Endothelial cell of umbilical vein (primary cell): ENCODE measurements at regions not wholly inside any gene's neighbourhood (a gene's known extent, or its start where the extent isn't known, plus 50 kb on each side); places are given as distances from the start of the nearest gene placed in this dataset.

Source experiments
- BruUV-seq: library from RNA; stranded (reverse); fragments of 400-500 nt; replicated peaks from 2 replicates; lab custom pipeline; 2021; lab: Mats Ljungman, UMichigan
- CTCF ChIA-PET: fragments of 300-600, 350-600 bp; sonication (Branson Sonifier 250); formaldehyde crosslinking; loops from one replicate; lab custom pipeline; 2021; ENCODE audit warnings: antibody characterized with exemption, inconsistent platforms; lab: Charles Lee
- POLR2A ChIA-PET: fragments of 300-600, 350-600 bp; sonication (Branson Sonifier 250); formaldehyde crosslinking; loops from one replicate; lab custom pipeline; 2021; ENCODE audit warnings: antibody characterized with exemption, inconsistent platforms; lab: Charles Lee
- DNase-seq: peaks from one replicate; pipeline ENCODE4 v3.0.0-alpha.2; 2011; ENCODE audit warnings: low read depth, low spot score
- FAIRE-seq: peaks from 2 replicates; lab custom pipeline; 2011; peaks lifted over from hg19 to GRCh38; lab: Jason Lieb, UNC
- H2AFZ ChIP-seq: 2 replicates; pipeline ENCODE4 v1.6.0; 2012; ENCODE audit warnings: low read depth, low read length, control low read depth, inconsistent platforms
- H3K27ac ChIP-seq: 2 replicates; pipeline ENCODE4 v1.5.1; 2011; ENCODE audit warnings: low read depth, mild to moderate bottlenecking, control low read depth, low read length, moderate library complexity; ENCODE audit not compliant: insufficient read depth
- H3K27me3 ChIP-seq, 2 experiments: 2 replicates each; pipeline versions ENCODE4 v1.6.0 to v1.6.1; 2011; ENCODE audit warnings: low read length in 2 of 2, mixed read lengths in 1 of 2; ENCODE audit not compliant: control insufficient read depth in 2 of 2, insufficient read depth in 2 of 2
- H3K36me3 ChIP-seq, 2 experiments: 2 replicates in 1 of 2; 3 replicates in 1 of 2; pipeline ENCODE4 v1.5.1; 2011; ENCODE audit warnings: low read length in 2 of 2, mild to moderate bottlenecking in 1 of 2, moderate library complexity in 1 of 2; ENCODE audit not compliant: control insufficient read depth in 2 of 2, insufficient read depth in 2 of 2; ENCODE audit errors: extremely low read depth in 1 of 2
- H3K4me1 ChIP-seq: 3 replicates; pipeline ENCODE4 v1.5.1; 2011; ENCODE audit warnings: mild to moderate bottlenecking, low read length; ENCODE audit not compliant: control insufficient read depth, insufficient read depth; ENCODE audit errors: extremely low read depth
- H3K4me2 ChIP-seq: 2 replicates; pipeline ENCODE4 v1.6.1; 2011; ENCODE audit warnings: low read length, control low read depth, mixed read lengths; ENCODE audit not compliant: insufficient read depth
- H3K4me3 ChIP-seq, 3 experiments: fragments of 200-600 bp in 1 of 3; sonication (generic), shearing (Covaris generic) in 1 of 3; replicated peaks in 1 of 3; 2 replicates each; pipeline ENCODE4 v1.5.1; 2011 to 2016; ENCODE audit warnings: control low read depth in 3 of 3, low read length in 3 of 3, mild to moderate bottlenecking in 2 of 3, inconsistent platforms in 1 of 3, low read depth in 1 of 3, moderate library complexity in 1 of 3; ENCODE audit not compliant: insufficient read depth in 1 of 3
- H3K79me2 ChIP-seq: 2 replicates; pipeline ENCODE4 v1.6.0; 2012; ENCODE audit warnings: low read length, inconsistent platforms; ENCODE audit not compliant: control insufficient read depth, insufficient read depth
- H3K9ac ChIP-seq: replicated peaks from 2 replicates; pipeline ENCODE3; 2011; ENCODE audit warnings: low read length, control low read depth; ENCODE audit not compliant: insufficient read depth; ENCODE audit errors: extremely low read depth
- H3K9me1 ChIP-seq: replicated peaks from 3 replicates; pipeline ENCODE4 v1.6.0; 2011; ENCODE audit warnings: mild to moderate bottlenecking, low read length; ENCODE audit not compliant: control insufficient read depth, insufficient read depth; ENCODE audit errors: extremely low read depth
- H3K9me3 ChIP-seq: replicated peaks from 2 replicates; pipeline ENCODE4 v1.5.1; 2012; ENCODE audit warnings: low read length, inconsistent platforms; ENCODE audit not compliant: control insufficient read depth, insufficient read depth
- H4K20me1 ChIP-seq: replicated peaks from 2 replicates; pipeline ENCODE3; 2011; ENCODE audit warnings: mild to moderate bottlenecking, low read length; ENCODE audit not compliant: control insufficient read depth, insufficient read depth; ENCODE audit errors: extremely low read depth
- EZH2 ChIP-seq: IDR thresholded peaks from 2 replicates; pipeline ENCODE4 v1.6.1; 2012; ENCODE audit warnings: borderline replicate concordance, low read depth, mild to moderate bottlenecking, moderate library complexity, low read length, inconsistent platforms; ENCODE audit not compliant: severe bottlenecking
- FOS ChIP-seq: IDR thresholded peaks from 2 replicates; pipeline ENCODE4 v1.6.1; 2011; ENCODE audit warnings: mild to moderate bottlenecking, low read length, moderate library complexity, borderline replicate concordance; ENCODE audit not compliant: insufficient read depth
- GATA2 ChIP-seq: IDR thresholded peaks from 2 replicates; pipeline ENCODE4 v1.7.0; 2011; ENCODE audit warnings: low read depth, mild to moderate bottlenecking, moderate library complexity, mixed read lengths, low read length; ENCODE audit not compliant: insufficient read length, insufficient read depth
- JUN ChIP-seq: IDR thresholded peaks from 2 replicates; pipeline ENCODE4 v1.6.1; 2011; ENCODE audit warnings: borderline replicate concordance, low read depth; ENCODE audit not compliant: insufficient read length, insufficient read depth
- MAX ChIP-seq: IDR thresholded peaks from 2 replicates; pipeline ENCODE4 v1.6.1; 2011; ENCODE audit not compliant: insufficient read depth, insufficient read length
- MYC ChIP-seq: IDR thresholded peaks from one replicate; pipeline ENCODE4 v1.6.1; 2011; ENCODE audit warnings: mild to moderate bottlenecking, low read depth, low read length
- POLR2A ChIP-seq: IDR thresholded peaks from 2 replicates; pipeline ENCODE4 v1.6.1; 2012; ENCODE audit warnings: low read depth, mild to moderate bottlenecking, control low read depth, low read length
- POLR2AphosphoS5 ChIP-seq: IDR thresholded peaks from 2 replicates; pipeline ENCODE4 v1.6.1; 2012; ENCODE audit warnings: low read depth, mild to moderate bottlenecking, control low read depth, low read length, moderate library complexity; ENCODE audit not compliant: insufficient read depth
- dilution Hi-C: fragments of 300-500 bp; cut with MboI; formaldehyde crosslinking; loops from one replicate; pipeline ENCODE4 v1.15.0; 2019; ENCODE audit warnings: low sequenced_read_pairs; ENCODE audit not compliant: extremely low pct_ligation_motif_present
- intact Hi-C: fragments of 100-400 bp; cut with micrococcal nuclease; formaldehyde crosslinking; loops from one replicate; pipeline ENCODE4 v1.10.0; 2022
- TF ChIP-seq, protein P1 (sequence below), 2 donors: IDR thresholded peaks; 1 replicate in 1 of 2; 2 replicates in 1 of 2; pipeline ENCODE4 v1.5.1; 2011; ENCODE audit warnings: low read length in 2 of 2, mild to moderate bottlenecking in 2 of 2, moderate library complexity in 2 of 2, control low read depth in 1 of 2, inconsistent platforms in 1 of 2, low read depth in 1 of 2; ENCODE audit not compliant: insufficient read depth in 1 of 2; ENCODE audit errors: extremely low read depth in 1 of 2

- POLR2A ChIA-PET: no interaction called here
- BruUV-seq: no TSS peak
- FAIRE-seq: no peak
These were observed 386.2 kb upstream of the HNRNPA3 start for GRCh38 chr2:176826356-176826755.

More at GRCh38 chr2:176826356-176826755, 386.2 kb upstream of the HNRNPA3 start:
- peaks cover 13 to 19% of the 10 kb centered on the region in 2 experiments for H3K27me3 ChIP-seq
- H3K9me1 ChIP-seq: no peaks in the 10 kb centered on the region
- dilution Hi-C loops: no loop called here
- no peak overlapping the region for H2AFZ ChIP-seq
- H3K9me3 ChIP-seq: no peaks in the 10 kb centered on the region
- no peaks in the 10 kb centered on the region for H3K79me2 ChIP-seq
- no peak overlapping the region for H3K4me3 ChIP-seq
- no peaks in the 10 kb centered on the region for H3K36me3 ChIP-seq
- no peak overlapping the region for H3K9ac ChIP-seq
- no peak overlapping the region for H3K27ac ChIP-seq
- DNase-seq: no peak
- intact Hi-C loops: no loop called here
- CTCF ChIA-PET: interaction anchor here (4.0 kb wide), 1 partner anchor 12 kb away, joined by 23 read pairs; no protein-coding TSS in a partner anchor
- H3K4me1 ChIP-seq: no peaks in the 10 kb centered on the region
- no peak overlapping the region for H3K4me2 ChIP-seq
- TF ChIP-seq MYC: no peak
- no peak for TF ChIP-seq JUN
- no peak for TF ChIP-seq POLR2AphosphoS5
- no peak for TF ChIP-seq FOS
- no peak for TF ChIP-seq GATA2
- TF ChIP-seq, protein P1, sequence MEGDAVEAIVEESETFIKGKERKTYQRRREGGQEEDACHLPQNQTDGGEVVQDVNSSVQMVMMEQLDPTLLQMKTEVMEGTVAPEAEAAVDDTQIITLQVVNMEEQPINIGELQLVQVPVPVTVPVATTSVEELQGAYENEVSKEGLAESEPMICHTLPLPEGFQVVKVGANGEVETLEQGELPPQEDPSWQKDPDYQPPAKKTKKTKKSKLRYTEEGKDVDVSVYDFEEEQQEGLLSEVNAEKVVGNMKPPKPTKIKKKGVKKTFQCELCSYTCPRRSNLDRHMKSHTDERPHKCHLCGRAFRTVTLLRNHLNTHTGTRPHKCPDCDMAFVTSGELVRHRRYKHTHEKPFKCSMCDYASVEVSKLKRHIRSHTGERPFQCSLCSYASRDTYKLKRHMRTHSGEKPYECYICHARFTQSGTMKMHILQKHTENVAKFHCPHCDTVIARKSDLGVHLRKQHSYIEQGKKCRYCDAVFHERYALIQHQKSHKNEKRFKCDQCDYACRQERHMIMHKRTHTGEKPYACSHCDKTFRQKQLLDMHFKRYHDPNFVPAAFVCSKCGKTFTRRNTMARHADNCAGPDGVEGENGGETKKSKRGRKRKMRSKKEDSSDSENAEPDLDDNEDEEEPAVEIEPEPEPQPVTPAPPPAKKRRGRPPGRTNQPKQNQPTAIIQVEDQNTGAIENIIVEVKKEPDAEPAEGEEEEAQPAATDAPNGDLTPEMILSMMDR (IDR thresholded peaks at IDR 0.05; ENCODE audit: extremely low read depth in 1 of 2, insufficient read depth in 1 of 2, low read depth in 1 of 2, low read length in 2 of 2): no peak
- no peak for TF ChIP-seq MAX
- TF ChIP-seq POLR2A: no peak
- TF ChIP-seq EZH2: no peak
- no peaks in the 10 kb centered on the region for H4K20me1 ChIP-seq
